Spleen (tissue), 11 donors: ENCODE measurements at regions not wholly inside any gene's neighbourhood (a gene's known extent, or its start where the extent isn't known, plus 50 kb on each side); places are given as distances from the start of the nearest gene placed in this dataset.

Source experiments
- DNase-seq: peaks from one replicate; pipeline ENCODE4 v3.0.0-alpha.2; 2020
- H3K27ac ChIP-seq, 8 donors: fragments of 200-600 bp; sonication (generic) in 7 of 8; 1 replicate in 4 of 8; 2 replicates in 4 of 8; pipeline versions ENCODE4 v1.5.0 to v1.8.0; 2016 to 2021; ENCODE audit warnings: inconsistent platforms in 4 of 8, mild to moderate bottlenecking in 4 of 8, moderate library complexity in 1 of 8
- H3K27me3 ChIP-seq, 7 donors: fragments of 200-600 bp; sonication (generic) in 6 of 7; replicated peaks in 1 of 7; 1 replicate in 4 of 7; 2 replicates in 3 of 7; pipeline versions ENCODE4 v1.5.0 to v1.8.0; 2016 to 2021; ENCODE audit warnings: inconsistent platforms in 3 of 7, mild to moderate bottlenecking in 1 of 7
- H3K36me3 ChIP-seq, 6 donors: fragments of 200-600 bp; sonication (generic) in 5 of 6; 1 replicate in 4 of 6; 2 replicates in 2 of 6; pipeline versions ENCODE4 v1.5.0 to v1.8.0; 2016 to 2021; ENCODE audit warnings: inconsistent platforms in 2 of 6
- H3K4me1 ChIP-seq, 6 donors: fragments of 200-600 bp; sonication (generic) in 5 of 6; 1 replicate in 3 of 6; 2 replicates in 3 of 6; pipeline versions ENCODE4 v1.5.0 to v1.8.0; 2016 to 2021; ENCODE audit warnings: inconsistent platforms in 3 of 6
- H3K4me3 ChIP-seq, 8 donors: fragments of 200-600 bp; sonication (generic) in 7 of 8; 1 replicate in 4 of 8; 2 replicates in 4 of 8; pipeline versions ENCODE4 v1.5.0 to v1.8.0; 2016 to 2021; ENCODE audit warnings: inconsistent platforms in 4 of 8, mild to moderate bottlenecking in 4 of 8, moderate library complexity in 2 of 8
- H3K9me3 ChIP-seq, 8 donors: fragments of 200-600 bp; sonication (generic) in 7 of 8; 1 replicate in 4 of 8; 2 replicates in 4 of 8; pipeline versions ENCODE4 v1.5.0 to v1.8.0; 2016 to 2021; ENCODE audit warnings: inconsistent platforms in 4 of 8
- CTCF ChIP-seq, 11 experiments: fragments of 200-600 bp in 7 of 11; fragments of 450-650 bp in 4 of 11; sonication (generic) in 4 of 11; IDR thresholded peaks in 8 of 11; conservative IDR thresholded peaks in 3 of 11; 1 replicate in 7 of 11; 2 replicates in 4 of 11; pipeline versions ENCODE4 v1.4.0 to v1.8.0; 2016 to 2021; ENCODE audit warnings: antibody characterized with exemption in 11 of 11, inconsistent platforms in 4 of 11, mild to moderate bottlenecking in 1 of 11
- POLR2A ChIP-seq, 3 donors: fragments of 450-650 bp; IDR thresholded peaks; one replicate each; pipeline ENCODE4 v1.5.1; 2017; ENCODE audit warnings: antibody characterized with exemption in 3 of 3, mild to moderate bottlenecking in 1 of 3
- POLR2AphosphoS5 ChIP-seq, 3 donors: sonication (generic); formaldehyde crosslinking; IDR thresholded peaks; one replicate each; pipeline ENCODE4 v1.5.1; 2017; ENCODE audit warnings: antibody characterized with exemption in 3 of 3
- WGBS, 5 donors: extraction: QIAGEN DNeasy Blood & Tissue Kit in 3 of 5; methylation state at CpG; one replicate each; pipeline versions ENCODE4 v1.1.5 to v1.1.7; 2013 to 2018; 5-methylcytosine and 5-hydroxymethylcytosine counted together
- intact Hi-C: fragments of 100-400 bp; cut with DNase I; formaldehyde crosslinking; loops from one replicate; pipeline ENCODE4 v1.15.0; 2023; ENCODE audit warnings: low total_unique reads
- donor health status: healthy with polysubstance abuse.
- donor health status: DM: no; HTN: no; CAD: no; lungs with moderate emphysema.
- donor health status: DM: no; HTN: no; CAD: no.
- donor health status: Bipolar disorder and iron deficiency.
- donor health status: healthy.
- donor health status: DM: no; HTN: no; CAD: no.
- donor health status: DM: yes; HTN: yes; CAD: no.

DNA sequence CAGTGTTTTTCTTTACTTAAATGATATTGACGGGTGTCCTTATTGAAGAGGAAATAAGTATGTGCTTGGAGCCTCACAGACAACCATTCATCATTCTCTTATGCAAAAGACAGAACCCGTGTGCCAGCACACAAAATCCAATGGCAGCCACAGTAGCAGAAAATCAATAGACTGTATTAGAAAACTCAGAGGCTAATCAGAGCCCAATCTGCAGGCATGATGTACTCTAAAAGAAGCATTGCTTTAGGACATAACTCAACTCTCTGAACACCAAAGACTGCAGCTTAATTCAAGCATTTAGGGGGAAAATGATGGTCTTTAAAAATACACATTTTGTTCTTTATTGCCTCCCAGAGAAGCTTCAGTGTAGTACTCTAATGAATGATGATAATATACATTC, 476.9 kb downstream of the PDHA2 start:
- H3K36me3 ChIP-seq = no peaks in the 10 kb centered on the region
- H3K27me3 ChIP-seq = no peaks in the 10 kb centered on the region
- H3K4me1 ChIP-seq = no peaks in the 10 kb centered on the region
- intact Hi-C loops = no loop called here
- TF ChIP-seq CTCF (IDR thresholded peaks at IDR 0.05 in 8 of 11, conservative IDR thresholded peaks at IDR 0.05 in 3 of 11) = no peak
- TF ChIP-seq POLR2AphosphoS5 (IDR thresholded peaks at IDR 0.05) = no peak
- TF ChIP-seq POLR2A (IDR thresholded peaks at IDR 0.05) = no peak
- no peak for DNase-seq
- no peak overlapping the region for H3K4me3 ChIP-seq
- 62 to 87% (median 77%) methylated on average over 2 of the region's 2 CpGs for WGBS, 5 donors
- no peak overlapping the region for H3K27ac ChIP-seq
- no peaks in the 10 kb centered on the region for H3K9me3 ChIP-seq

DNA sequence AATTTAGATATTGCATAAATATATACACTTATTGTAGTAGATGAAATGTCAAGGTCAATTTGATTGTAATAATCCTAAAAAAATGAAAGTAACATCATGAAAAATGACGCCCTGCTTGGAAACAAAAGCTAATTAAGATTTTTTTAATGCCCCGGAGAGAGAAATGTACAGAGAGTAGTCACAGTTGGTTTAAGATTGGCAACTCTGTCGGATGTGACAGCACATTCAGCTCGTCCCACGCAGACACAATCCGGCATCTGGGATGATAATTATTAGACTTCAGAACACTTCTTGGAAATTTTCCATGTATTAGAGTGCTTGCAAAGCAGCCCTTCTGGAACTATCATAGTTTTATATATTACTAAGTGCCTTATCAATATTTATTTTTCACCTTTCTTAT, 478.0 kb downstream of the PDHA2 start:
- Histone ChIP-seq H3K4me1 (no peaks in the 10 kb centered on the region), H3K4me3 (no peak overlapping the region), H3K27ac (no peak overlapping the region), H3K27me3 (no peaks in the 10 kb centered on the region), H3K36me3 (no peaks in the 10 kb centered on the region), H3K9me3 (no peaks in the 10 kb centered on the region)
- no peak for DNase-seq
- no peak for TF ChIP-seq POLR2AphosphoS5 (IDR thresholded peaks at IDR 0.05)
- no peak for TF ChIP-seq POLR2A (IDR thresholded peaks at IDR 0.05)
- TF ChIP-seq CTCF (IDR thresholded peaks at IDR 0.05 in 8 of 11, conservative IDR thresholded peaks at IDR 0.05 in 3 of 11) = no peak
- intact Hi-C loops = no loop called here
- 77 to 89% (median 87%) methylated on average over 6 of the region's 6 CpGs for WGBS, 5 donors

- Histone ChIP-seq H3K4me1 (no peaks in the 10 kb centered on the region), H3K27me3 (no peaks in the 10 kb centered on the region), H3K36me3 (no peaks in the 10 kb centered on the region), H3K9me3 (peaks cover 0 to 7% (median 0%) of the 10 kb centered on the region in 8 donors), H3K27ac (no peak overlapping the region), H3K4me3 (no peak overlapping the region)
- WGBS, 5 donors = 80 to 100% (median 96%) methylated on average over 1 of the region's 1 CpG
- no peak for DNase-seq
- TF ChIP-seq POLR2A (IDR thresholded peaks at IDR 0.05) (no peak), POLR2AphosphoS5 (IDR thresholded peaks at IDR 0.05) (no peak), CTCF (IDR thresholded peaks at IDR 0.05 in 8 of 11, conservative IDR thresholded peaks at IDR 0.05 in 3 of 11) (no peak)
- intact Hi-C loops = no loop called here
Observed at GRCh38 chr4:96326846-96327245, 487.0 kb downstream of the PDHA2 start.

DNA sequence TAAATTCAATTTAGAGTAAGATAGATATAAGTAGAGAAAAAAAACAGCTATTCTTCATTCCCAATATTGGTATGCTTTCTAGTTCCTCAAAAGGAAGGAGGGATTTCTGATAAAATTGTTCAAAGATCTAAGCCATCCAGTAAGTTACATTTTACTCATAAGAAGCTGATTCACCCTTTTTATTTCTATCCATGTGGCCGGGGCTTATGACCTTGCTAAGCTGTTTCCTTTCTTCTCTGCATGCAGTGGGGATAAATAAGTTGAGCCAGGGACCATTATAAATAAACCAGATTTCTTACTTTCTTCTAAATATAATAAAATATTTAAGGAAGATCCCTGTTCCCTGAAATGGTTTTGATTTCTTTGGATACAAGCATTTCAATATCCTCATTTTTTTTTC, 502.3 kb downstream of the PDHA2 start:
- Histone ChIP-seq H3K4me3 (no peak overlapping the region), H3K4me1 (no peaks in the 10 kb centered on the region), H3K27me3 (no peaks in the 10 kb centered on the region), H3K36me3 (no peaks in the 10 kb centered on the region), H3K9me3 (peaks cover 0 to under 1% (median 0%) of the 10 kb centered on the region in 8 donors), H3K27ac (no peak overlapping the region)
- WGBS, 5 donors = 55 to 76% (median 66%) methylated on average over 1 of the region's 1 CpG
- TF ChIP-seq POLR2AphosphoS5 (IDR thresholded peaks at IDR 0.05) = no peak
- TF ChIP-seq CTCF (IDR thresholded peaks at IDR 0.05 in 8 of 11, conservative IDR thresholded peaks at IDR 0.05 in 3 of 11) = no peak
- TF ChIP-seq POLR2A (IDR thresholded peaks at IDR 0.05) = no peak
- intact Hi-C loops = no loop called here
- no peak for DNase-seq
